HepG2 (cell line): ENCODE measurements at regions not wholly inside any gene's neighbourhood (a gene's known extent, or its start where the extent isn't known, plus 50 kb on each side); places are given as distances from the start of the nearest gene placed in this dataset.

Source experiments
- CREBL2 ChIP-seq: sonication (generic); formaldehyde crosslinking; IDR thresholded peaks from 2 replicates; pipeline ENCODE4 v1.8.1; 2023; ENCODE audit warnings: missing genetic modification reagents, mild to moderate bottlenecking, borderline replicate concordance
- CTCF ChIP-seq: sonication (generic); formaldehyde crosslinking; IDR thresholded peaks from 2 replicates; pipeline ENCODE4 v1.5.0; 2020; ENCODE audit warnings: mild to moderate bottlenecking, missing genetic modification reagents, moderate library complexity
- HOMEZ ChIP-seq: IDR thresholded peaks from 2 replicates; pipeline ENCODE4 v1.6.1; 2016; ENCODE audit warnings: low read depth
- IKZF5 ChIP-seq: IDR thresholded peaks from 2 replicates; pipeline ENCODE4 v1.6.1; 2018; ENCODE audit warnings: missing genetic modification reagents, mild to moderate bottlenecking, missing compliant biosample characterization
- MEIS2 ChIP-seq: sonication (generic); formaldehyde crosslinking; IDR thresholded peaks from 2 replicates; pipeline ENCODE4 v1.9.0; 2021; ENCODE audit warnings: mild to moderate bottlenecking, missing genetic modification reagents
- NR2F1 ChIP-seq, 2 experiments: fragments of 450-650 bp in 1 of 2; formaldehyde crosslinking in 1 of 2; IDR thresholded peaks; 2 replicates each; pipeline versions ENCODE4 v1.5.0 to v1.6.1; 2016 to 2020; ENCODE audit warnings: mild to moderate bottlenecking in 1 of 2, missing compliant biosample characterization in 1 of 2, missing genetic modification reagents in 1 of 2, moderate library complexity in 1 of 2
- NR3C1 ChIP-seq: sonication (generic); formaldehyde crosslinking; IDR thresholded peaks from 2 replicates; pipeline ENCODE4 v1.4.0; 2020; ENCODE audit warnings: missing genetic modification reagents
- SKI ChIP-seq: fragments of 450-650 bp; IDR thresholded peaks from one replicate; pipeline ENCODE4 v1.6.1; 2018; ENCODE audit warnings: mild to moderate bottlenecking; ENCODE audit not compliant: partially characterized antibody
- ZBTB37 ChIP-seq: sonication (generic); formaldehyde crosslinking; IDR thresholded peaks from 2 replicates; pipeline ENCODE4 v1.4.0; 2020; ENCODE audit warnings: mild to moderate bottlenecking, missing genetic modification reagents
- ZBTB7A ChIP-seq: sonication (generic); formaldehyde crosslinking; IDR thresholded peaks from 2 replicates; pipeline ENCODE4 v1.8.0; 2022; ENCODE audit warnings: mild to moderate bottlenecking, missing genetic modification reagents
- ZNF260 ChIP-seq: sonication (generic); formaldehyde crosslinking; IDR thresholded peaks from 2 replicates; pipeline ENCODE4 v1.4.0; 2020; ENCODE audit warnings: missing genetic modification reagents, low read depth, mild to moderate bottlenecking, borderline replicate concordance
- ZNF274 ChIP-seq: sonication (generic); formaldehyde crosslinking; IDR thresholded peaks from 2 replicates; pipeline ENCODE4 v1.5.1; 2020; ENCODE audit warnings: mild to moderate bottlenecking, missing genetic modification reagents
- ZNF318 ChIP-seq: sonication (generic); formaldehyde crosslinking; IDR thresholded peaks from 2 replicates; pipeline ENCODE4 v1.4.0; 2020; ENCODE audit warnings: mild to moderate bottlenecking, missing genetic modification reagents
- ZNF331 ChIP-seq: sonication (generic); formaldehyde crosslinking; IDR thresholded peaks from 2 replicates; pipeline ENCODE4 v1.4.0; 2020; ENCODE audit warnings: missing genetic modification reagents
- ZNF672 ChIP-seq: sonication (generic); formaldehyde crosslinking; IDR thresholded peaks from 2 replicates; pipeline ENCODE4 v1.8.1; 2022; ENCODE audit warnings: missing genetic modification reagents

- no peak for TF ChIP-seq IKZF5 (CRISPR knock-in tag)
- TF ChIP-seq HOMEZ (CRISPR knock-in tag): no peak
- peak; percentile 49 for TF ChIP-seq CTCF (CRISPR knock-in tag)
- no peak for TF ChIP-seq CREBL2 (CRISPR knock-in tag)
- TF ChIP-seq ZBTB7A (CRISPR knock-in tag): no peak
- no peak for TF ChIP-seq ZNF260 (CRISPR knock-in tag)
- no peak for TF ChIP-seq ZNF672
- TF ChIP-seq ZNF274 (CRISPR knock-in tag): no peak
- no peak for TF ChIP-seq ZBTB37 (CRISPR knock-in tag)
- no peak for TF ChIP-seq NR3C1 (CRISPR knock-in tag)
- TF ChIP-seq NR2F1 (CRISPR knock-in tag; IDR thresholded peaks at IDR 0.05): no peak
- no peak for TF ChIP-seq MEIS2 (CRISPR knock-in tag)
- no peak for TF ChIP-seq ZNF331 (CRISPR knock-in tag)
- no peak for TF ChIP-seq SKI
- TF ChIP-seq ZNF318 (CRISPR knock-in tag): no peak
Measured at GRCh38 chr2:167331636-167332232, 443.5 kb downstream of the XIRP2 start (continued).
